ENCODE measurements at regions not wholly inside any gene's neighbourhood (a gene's known extent, or its start where the extent isn't known, plus 50 kb on each side); places are given as distances from the start of the nearest gene placed in this dataset.

DNA sequence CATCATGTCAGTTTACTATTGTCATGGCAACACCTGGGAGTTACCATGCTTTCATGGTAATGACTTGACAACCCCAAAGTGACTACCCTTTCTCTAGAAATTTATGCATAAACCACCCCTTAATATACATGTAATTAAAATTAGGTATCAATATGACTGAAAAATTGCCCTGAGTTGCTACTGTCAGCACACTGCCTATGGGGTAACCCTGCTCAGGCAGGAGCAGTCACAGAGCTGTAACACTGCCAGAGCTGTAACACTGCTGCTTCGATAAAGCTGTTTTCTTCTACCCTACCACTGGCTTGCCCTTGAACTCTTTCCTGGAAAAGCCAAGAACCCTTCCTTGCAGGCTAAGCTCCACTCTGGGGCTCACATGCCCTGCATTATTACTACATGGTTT is 95.5 kb upstream of the SYT4 start:
- Histone ChIP-seq H3K9me3 (no peaks in the 10 kb centered on the region), H3K4me3 (no peak overlapping the region), H3K36me3 (ENCODE audit: low read depth, missing control alignments) (no peaks in the 10 kb centered on the region), H3K4me1 (no peaks in the 10 kb centered on the region), H3K27ac (no peak overlapping the region), H3K27me3 (no peaks in the 10 kb centered on the region)
- TF ChIP-seq, protein P1, sequence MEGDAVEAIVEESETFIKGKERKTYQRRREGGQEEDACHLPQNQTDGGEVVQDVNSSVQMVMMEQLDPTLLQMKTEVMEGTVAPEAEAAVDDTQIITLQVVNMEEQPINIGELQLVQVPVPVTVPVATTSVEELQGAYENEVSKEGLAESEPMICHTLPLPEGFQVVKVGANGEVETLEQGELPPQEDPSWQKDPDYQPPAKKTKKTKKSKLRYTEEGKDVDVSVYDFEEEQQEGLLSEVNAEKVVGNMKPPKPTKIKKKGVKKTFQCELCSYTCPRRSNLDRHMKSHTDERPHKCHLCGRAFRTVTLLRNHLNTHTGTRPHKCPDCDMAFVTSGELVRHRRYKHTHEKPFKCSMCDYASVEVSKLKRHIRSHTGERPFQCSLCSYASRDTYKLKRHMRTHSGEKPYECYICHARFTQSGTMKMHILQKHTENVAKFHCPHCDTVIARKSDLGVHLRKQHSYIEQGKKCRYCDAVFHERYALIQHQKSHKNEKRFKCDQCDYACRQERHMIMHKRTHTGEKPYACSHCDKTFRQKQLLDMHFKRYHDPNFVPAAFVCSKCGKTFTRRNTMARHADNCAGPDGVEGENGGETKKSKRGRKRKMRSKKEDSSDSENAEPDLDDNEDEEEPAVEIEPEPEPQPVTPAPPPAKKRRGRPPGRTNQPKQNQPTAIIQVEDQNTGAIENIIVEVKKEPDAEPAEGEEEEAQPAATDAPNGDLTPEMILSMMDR (IDR thresholded peaks at IDR 0.05) = no peak
- TF ChIP-seq POLR2A (IDR thresholded peaks at IDR 0.05) = no peak
- WGBS, 2 donors = 25 to 50% methylated on average over 1 of the region's 1 CpG
- no peak for DNase-seq
- intact Hi-C loops (cut with DNase I; ENCODE audit: low total_unique reads) = no loop called here

DNA sequence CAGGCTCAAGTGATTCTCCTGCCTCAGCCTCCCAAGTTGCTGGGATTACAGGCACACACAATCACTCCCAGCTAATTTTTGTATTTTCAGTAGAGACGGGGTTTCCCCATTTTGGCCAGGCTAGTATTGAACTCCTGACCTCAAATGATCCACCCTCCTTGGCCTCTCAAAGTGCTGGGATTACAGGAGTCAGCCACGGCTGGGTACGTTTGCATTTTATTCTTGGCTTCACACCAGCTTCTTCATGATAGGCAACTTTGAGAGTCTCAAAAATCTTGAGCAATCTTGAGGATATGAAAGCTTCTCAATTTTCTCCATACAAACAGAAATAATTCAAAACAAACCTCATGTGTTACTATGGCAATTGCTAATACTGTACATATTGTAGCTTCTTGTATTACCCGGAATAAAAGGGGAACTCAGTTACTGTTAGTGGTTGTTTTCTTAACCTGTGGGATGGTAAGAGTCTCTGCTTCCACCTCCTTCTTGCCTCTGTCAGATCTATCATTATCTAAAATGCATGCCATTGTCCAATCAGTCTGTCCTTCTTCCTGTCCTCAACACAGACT is 102.9 kb upstream of the SYT4 start:
- Histone ChIP-seq H3K9me3 (no peaks in the 10 kb centered on the region), H3K36me3 (ENCODE audit: low read depth, missing control alignments) (no peaks in the 10 kb centered on the region), H3K27ac (no peak overlapping the region), H3K4me1 (no peaks in the 10 kb centered on the region), H3K27me3 (no peaks in the 10 kb centered on the region), H3K4me3 (no peak overlapping the region)
- intact Hi-C loops (cut with DNase I; ENCODE audit: low total_unique reads) = no loop called here
- 66 to 67% methylated on average over 4 of the region's 4 CpGs for WGBS, 2 donors
- no peak for DNase-seq
- TF ChIP-seq POLR2A (IDR thresholded peaks at IDR 0.05) = no peak
- TF ChIP-seq, protein P1 (IDR thresholded peaks at IDR 0.05) = no peak

DNA sequence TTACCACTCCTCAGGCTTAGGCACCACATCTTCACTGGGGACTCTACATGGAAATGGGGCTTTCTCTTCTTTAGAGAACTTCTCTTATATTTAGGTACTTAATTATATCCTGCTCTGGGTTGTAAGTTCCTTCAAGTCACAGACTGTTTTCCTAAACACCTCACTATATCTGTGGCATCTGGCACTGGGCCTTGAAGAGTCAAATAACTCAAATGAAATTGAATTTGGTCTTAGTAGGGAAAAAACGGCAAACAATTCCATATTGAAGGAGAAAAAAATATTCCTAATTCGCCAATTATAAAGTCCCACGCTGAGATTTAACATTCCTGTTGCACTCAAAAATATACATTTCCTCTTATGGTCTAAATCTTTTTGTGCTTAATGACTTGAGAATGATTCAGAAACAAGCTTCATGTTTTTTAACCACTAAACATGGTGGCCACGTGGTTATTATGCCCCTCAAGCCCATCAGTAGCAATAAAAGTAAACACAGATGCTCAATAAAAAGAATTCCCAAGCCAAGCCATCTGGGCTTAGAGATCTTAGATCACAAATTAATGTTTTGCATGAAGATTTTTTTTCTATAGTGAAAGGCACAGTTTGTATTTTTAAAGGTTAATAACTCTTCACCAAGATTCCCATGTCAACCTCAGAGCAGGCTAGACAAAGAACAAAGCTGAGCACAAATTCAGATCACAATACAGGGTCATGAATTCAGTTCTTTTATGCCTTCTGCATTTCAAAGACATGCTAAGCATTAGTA is 105.5 kb upstream of the SYT4 start:
- H3K4me1 ChIP-seq = no peaks in the 10 kb centered on the region
- H3K27me3 ChIP-seq = no peaks in the 10 kb centered on the region
- no peaks in the 10 kb centered on the region for H3K9me3 ChIP-seq
- no peak overlapping the region for H3K27ac ChIP-seq
- TF ChIP-seq, protein P1 (IDR thresholded peaks at IDR 0.05) = no peak
- no peak for TF ChIP-seq POLR2A (IDR thresholded peaks at IDR 0.05)
- intact Hi-C loops (cut with DNase I; ENCODE audit: low total_unique reads) = no loop called here
- 78 to 81% methylated on average over 4 of the region's 4 CpGs for WGBS, 2 donors
- no peak overlapping the region for H3K4me3 ChIP-seq
- no peaks in the 10 kb centered on the region for H3K36me3 ChIP-seq (ENCODE audit: low read depth, missing control alignments)
- DNase-seq = no peak

DNA sequence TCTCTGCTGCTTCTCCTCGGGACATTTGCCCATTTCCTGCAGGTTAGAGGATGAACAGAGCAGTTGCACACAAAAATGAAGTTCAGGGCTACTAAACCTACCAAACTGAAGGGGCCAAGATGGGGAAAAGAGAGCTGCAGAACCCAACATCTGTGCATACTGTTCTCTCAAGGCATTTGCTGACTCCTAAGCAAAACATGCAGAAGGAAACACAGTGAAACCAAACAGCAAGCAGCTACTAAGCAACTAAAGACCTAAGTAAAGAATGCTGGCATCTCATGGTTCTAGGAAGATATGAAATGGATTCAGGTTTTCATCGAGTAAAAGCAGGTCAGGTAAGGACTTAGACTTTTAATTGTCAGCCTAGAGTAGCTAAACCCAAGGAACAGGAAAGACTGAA is 111.9 kb upstream of the SYT4 start:
- H3K27me3 ChIP-seq = no peaks in the 10 kb centered on the region
- no peak overlapping the region for H3K4me3 ChIP-seq
- TF ChIP-seq POLR2A (IDR thresholded peaks at IDR 0.05) = no peak
- TF ChIP-seq, protein P1 (IDR thresholded peaks at IDR 0.05) = no peak
- H3K9me3 ChIP-seq = no peaks in the 10 kb centered on the region
- DNase-seq = no peak
- H3K27ac ChIP-seq = no peak overlapping the region
- no peaks in the 10 kb centered on the region for H3K4me1 ChIP-seq
- WGBS, 2 donors = 60 to 64% methylated on average over 2 of the region's 2 CpGs
- intact Hi-C loops (cut with DNase I; ENCODE audit: low total_unique reads) = no loop called here
- no peaks in the 10 kb centered on the region for H3K36me3 ChIP-seq (ENCODE audit: low read depth, missing control alignments)

DNA sequence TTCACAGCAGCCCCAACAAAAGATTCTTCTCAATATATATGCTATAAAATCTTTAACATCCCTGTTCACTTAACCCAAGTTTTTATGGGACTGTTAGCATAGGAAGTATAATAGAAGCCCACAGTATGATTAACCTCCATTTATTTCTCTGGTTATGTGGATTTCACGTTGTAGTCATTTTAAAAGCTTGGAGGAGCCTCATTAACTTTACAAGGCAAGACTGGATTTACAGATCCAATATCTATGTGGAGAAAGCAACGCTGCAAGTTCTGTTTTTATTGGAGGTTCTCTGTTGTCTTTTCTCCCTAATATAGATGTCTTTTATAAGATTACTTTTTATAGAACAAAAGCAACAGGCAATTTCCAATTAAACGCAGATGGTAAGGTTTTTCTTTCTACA is 114.9 kb upstream of the SYT4 start:
- Histone ChIP-seq H3K36me3 (ENCODE audit: low read depth, missing control alignments) (no peaks in the 10 kb centered on the region), H3K27me3 (no peaks in the 10 kb centered on the region), H3K27ac (no peak overlapping the region), H3K9me3 (no peaks in the 10 kb centered on the region), H3K4me3 (no peak overlapping the region), H3K4me1 (no peaks in the 10 kb centered on the region)
- TF ChIP-seq POLR2A (IDR thresholded peaks at IDR 0.05) = no peak
- TF ChIP-seq, protein P1 (IDR thresholded peaks at IDR 0.05) = no peak
- intact Hi-C loops (cut with DNase I; ENCODE audit: low total_unique reads) = no loop called here
- DNase-seq = no peak
- WGBS, 2 donors = 58 to 59% methylated on average over 3 of the region's 3 CpGs
